GM04503 (cell line): ENCODE measurements at regions not wholly inside any gene's neighbourhood (a gene's known extent, or its start where the extent isn't known, plus 50 kb on each side); places are given as distances from the start of the nearest gene placed in this dataset.

Source experiments
- DNase-seq: peaks from one replicate; pipeline ENCODE4 v3.0.0-alpha.2; 2012; ENCODE audit warnings: low read depth

DNA sequence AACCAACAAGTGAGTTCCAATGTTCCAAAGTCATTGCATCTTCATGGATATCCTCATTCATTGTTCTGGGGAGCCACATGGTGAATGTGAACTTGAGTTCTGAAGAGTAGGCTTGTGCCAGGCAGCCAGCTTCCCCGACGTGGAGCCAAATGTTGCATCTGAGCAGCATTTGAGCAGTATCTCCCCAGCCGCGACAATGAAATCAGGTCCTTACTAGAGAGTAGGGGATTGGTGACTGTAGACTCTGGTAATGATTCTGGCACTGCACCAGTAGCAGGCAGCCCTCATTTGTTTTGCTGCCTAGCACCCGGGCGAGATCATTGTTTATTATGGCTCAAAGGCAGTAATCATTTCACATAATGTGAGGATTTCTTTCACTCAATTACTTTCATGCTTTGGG is 451.4 kb upstream of the C9orf72 start:
- DNase-seq, result no peak

DNA sequence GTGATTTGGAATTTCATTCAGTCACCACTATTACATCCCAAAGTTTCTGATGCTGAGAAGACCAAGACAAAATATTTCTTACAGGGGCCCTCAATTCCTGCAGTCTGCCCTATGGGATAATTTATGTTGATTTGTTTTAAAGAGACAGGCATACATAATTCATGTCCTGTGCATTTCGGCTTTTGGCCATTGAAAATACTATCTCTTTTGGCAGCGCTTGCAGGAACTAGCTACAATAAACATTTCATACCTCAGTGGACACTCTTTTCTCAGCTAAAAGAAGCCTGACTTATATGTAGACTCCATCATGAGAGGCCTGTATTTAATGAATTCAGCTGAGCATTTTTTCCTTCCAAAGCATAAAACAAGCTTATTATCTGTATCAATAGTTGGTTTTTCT is 451.9 kb upstream of the C9orf72 start:
- no peak for DNase-seq

DNA sequence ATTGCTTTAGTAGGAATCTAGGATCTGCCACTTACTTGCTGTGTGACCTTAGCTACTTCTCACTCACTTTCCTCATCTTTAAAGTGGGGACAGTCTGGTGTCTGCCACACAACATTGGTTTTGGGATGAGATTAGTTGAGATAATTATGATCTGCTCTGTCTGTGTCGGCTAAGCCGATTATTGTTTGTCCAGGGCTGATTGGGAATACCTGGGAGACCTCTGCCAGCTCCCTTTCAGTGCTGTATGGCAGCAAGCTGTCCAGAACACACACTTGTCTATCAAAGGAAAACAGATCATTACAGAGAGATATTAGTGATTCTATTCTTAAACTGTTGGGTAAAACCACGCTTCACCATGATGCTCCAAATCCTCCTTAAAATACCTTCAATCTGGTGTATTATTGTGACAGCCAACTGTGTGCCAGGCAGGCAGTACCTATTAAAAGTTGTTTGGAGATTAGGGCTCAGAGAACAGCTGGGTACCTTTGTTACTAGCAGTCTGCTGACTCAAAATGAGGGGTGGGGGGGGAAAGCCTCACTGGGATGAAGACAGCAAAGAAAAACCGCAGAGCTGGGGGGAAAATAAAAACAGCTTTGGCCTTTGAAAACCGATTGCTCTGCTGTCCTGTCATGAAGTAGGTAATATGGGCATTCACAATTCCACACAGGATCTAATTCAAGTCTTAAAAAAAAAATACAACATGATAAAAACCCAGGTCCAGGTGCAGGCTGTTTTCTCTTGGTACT is 458.4 kb upstream of the C9orf72 start:
- no peak for DNase-seq

DNA sequence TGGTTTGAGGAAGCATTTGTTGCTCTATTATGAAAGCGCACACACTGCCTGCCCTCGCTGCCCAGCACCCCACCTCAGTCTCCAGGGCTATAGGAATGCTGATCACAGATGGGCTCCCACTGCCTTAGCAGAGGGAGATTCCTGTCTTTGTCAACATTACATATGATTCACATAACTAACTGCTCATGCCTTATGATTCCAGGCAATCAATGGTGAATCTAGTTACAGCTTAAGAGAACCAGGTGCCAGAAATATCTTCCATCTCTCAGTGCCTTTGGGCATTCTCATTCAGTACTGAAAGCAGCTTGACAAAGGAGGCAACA is 458.9 kb upstream of the C9orf72 start:
- no peak for DNase-seq

DNA sequence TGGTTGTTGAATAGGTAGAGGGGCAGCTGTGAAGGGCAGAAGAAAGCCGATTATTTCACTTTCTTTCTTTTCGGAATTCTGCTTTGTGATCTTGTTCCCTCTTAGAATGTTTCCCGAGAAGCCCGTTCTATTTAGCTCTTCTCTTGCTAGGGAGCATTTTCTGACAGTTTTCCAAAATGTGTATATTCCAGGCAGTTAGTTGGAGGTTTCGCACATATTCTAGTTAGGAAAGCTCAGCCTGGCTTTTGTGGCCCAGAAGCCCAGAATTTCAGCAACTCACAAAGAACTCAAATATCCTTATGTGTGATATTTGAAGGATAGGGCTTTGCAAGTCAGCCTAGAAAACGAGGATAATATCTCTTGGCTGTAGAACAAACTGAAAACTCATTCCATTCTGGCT is 461.0 kb upstream of the C9orf72 start:
- no peak for DNase-seq

DNA sequence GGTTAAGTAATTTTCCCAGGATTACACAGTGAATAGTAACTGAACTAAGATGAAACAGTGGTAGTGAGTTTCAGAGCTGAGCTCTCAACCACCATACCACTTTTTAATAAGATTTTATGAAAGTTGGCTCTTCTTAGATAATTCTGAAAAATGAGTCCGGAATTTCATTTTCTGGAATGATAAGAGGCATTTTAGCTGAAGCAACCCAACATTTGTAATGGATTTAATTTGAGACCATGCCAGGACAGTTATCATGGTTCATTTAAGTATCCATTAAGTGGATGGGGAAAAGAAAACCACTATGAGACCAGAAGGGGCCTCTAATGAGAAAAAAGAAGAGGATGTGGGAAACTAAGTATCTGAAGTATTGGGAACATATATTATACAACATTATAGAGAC is 464.7 kb upstream of the C9orf72 start:
- DNase-seq, result no peak

DNA sequence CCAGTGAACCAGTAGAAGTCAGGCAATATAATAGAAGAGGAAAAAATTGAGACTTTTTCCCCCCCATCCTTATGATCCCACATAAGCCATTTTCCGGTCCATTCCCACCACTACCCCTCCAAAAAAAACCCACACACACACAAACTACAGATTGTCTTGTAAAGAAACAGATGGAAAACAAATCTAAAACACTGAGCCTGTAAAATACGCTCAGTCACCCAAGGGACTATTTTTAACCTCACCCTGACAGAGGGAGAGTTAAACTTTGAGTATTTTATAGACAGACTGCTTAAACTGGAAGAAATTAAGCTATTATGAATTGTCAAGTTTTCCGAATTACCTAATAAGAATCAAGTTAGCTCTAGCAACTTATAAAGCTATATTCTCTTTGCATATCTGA is 471.8 kb upstream of the C9orf72 start:
- no peak for DNase-seq

DNA sequence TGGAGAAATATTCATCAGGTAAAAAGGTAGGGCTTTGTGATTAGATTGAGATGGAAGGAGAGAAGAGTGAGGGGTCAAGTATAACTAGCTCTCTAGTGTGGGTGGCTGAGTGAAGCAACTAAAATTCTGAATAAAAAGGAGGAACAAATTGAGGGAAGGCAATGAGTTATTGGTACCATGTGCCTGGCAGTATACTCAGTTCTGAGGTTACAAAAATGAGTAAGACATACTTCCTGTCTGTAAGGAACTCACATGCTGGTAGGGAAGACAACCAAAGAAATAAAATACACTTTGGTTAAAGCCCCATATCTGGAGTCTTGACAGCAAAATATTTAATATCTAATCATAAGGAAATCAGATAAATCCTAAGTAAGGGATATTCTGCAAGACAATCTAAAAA is 476.8 kb upstream of the C9orf72 start:
- no peak for DNase-seq

DNA sequence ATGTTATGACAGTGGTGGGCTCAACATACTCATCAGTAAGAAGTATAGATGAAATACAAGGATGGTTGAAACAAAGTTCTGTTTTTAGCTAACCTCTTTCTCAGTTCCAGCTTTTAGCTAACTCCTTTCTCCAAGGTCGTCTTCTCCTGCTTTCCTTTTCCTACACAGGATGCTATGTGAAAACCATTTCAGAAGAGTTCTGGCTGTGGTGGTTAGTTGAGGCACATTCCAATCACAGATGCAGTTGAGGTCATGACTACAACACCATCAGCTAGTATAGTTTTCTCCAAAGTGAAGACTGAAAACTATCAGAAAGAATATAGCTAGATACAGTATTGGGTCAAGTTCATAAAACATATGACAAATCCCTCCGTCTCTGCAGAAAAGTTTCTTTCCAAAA is 477.7 kb upstream of the C9orf72 start:
- no peak for DNase-seq

DNA sequence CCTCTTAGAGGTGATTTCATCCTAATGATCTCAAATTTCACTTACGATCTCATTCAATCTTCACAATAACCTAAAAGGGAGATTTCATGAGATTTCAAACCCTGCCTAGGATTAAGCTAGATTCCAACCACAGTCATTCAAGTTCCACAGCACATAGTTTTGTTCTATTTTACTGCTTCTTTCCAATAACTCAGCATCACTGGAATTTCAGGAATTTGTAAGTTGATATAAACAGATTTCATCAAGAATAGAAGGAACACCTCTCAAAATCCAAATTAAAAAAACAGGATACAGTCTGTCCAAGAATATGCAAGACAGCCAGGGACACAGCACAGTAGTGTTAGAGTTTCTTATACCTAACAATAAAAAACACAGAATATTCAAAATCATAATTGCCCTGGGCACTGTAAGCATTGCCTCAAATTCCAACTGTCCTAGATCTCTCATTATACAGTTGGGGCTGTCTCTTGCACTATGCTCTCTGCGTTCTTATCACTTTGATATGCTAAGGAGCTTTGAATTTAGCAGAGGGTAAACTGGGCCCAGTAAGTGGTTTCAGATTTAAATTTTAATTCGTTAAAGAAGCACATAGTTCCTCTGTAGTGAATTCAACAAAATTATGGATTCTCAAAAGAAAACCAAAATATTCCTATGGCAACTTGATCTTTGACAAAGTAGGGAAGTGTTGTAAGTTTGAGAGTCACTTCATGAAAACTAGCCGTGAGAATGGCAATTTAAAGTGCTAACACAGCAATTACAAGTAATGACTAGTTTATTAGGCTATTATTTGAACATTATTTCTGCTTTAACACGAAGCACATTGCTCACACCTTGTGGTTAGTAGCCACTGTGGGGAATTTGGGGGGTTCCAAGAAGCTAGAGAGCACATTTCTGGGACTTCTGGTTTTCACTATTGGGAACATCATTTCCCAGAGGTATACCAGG is 478.6 kb upstream of the C9orf72 start:
- no peak for DNase-seq

DNA sequence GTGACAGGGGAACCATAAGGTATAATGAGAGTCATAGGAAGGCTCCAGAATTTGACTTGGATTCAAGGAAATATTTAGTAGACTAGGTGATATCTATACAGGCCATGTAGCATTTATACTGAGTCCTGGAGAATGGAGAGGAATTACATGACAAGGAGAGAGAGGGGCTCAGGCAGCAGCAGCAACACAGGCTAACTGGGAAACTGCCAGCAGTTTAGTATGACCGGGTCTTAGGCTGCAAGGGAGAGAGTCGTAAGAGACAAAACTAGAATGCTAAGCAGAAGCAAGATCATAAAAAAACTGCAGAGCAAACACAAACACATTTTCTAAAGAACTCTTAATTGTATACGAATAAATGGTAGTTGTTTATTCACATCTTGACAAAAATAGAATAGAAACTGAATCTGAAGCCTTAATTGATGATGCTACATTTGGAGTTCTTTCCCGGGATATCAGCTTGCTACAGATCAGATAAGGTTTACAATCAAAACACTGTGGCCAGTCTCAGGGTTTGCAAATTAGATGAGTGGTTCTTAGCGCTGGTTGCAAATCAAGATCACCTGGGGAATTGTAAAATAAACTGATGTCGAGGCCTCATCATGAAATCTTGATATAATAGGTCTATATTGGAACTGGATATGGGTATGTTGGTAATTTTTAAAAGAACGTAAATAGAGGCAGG is 480.0 kb upstream of the C9orf72 start:
- DNase-seq, result no peak

DNA sequence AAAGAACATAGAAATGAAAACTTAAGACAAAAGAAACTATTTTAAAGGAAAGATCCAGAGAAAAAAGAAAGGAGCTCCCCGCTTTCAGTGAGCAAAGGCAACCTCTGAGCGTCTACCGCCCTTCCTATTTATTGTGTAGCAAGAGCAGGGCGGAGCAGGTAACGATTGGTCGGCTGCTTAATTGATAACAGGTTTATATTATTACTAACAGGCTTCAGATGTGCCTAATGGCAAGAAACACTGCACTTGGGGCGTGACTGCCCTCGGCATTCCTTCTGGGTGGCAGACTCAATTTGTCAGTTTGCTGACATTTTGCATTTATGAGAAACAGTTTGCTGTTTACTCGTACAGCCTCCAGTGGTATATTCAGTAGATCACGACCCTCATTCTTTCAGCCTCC is 482.7 kb upstream of the C9orf72 start:
- no peak for DNase-seq

DNA sequence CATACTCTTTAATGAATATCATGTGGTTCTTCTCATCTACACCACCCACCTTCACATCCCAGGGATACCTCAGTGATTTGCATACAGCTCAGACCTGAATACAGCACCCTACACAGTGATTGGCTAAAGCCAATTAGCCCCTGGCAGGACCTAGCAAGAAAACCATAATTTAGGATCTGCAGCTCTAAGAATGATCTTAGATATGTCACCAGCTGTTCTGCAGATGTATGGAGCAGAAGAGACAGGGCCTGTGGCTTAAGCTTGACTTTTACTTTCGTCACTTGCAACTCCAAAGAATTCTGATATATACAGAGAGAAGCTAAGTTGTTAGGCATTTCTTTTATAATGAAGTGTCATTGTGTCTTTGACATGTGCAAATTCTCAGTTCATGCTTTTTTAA is 483.2 kb upstream of the C9orf72 start:
- DNase-seq, result no peak

DNA sequence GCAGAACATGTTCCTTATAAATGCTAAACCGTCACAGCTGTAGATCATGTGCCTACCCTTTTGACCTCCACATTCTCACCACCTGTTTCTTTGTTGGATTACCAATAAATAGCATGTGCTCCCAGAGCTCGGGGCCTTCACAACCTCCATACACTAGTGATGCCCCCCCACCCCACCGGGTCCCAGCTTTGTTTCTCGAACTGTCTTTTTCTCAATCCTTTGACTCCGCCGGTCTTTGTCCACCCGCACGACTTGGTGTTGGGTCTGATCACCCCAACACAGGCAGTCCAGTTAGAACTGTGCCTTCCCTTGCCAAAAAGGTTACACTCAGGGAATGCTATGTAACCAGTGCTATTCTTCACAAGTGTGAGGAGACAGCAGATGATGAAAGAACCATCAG is 485.9 kb upstream of the C9orf72 start:
- no peak for DNase-seq

DNA sequence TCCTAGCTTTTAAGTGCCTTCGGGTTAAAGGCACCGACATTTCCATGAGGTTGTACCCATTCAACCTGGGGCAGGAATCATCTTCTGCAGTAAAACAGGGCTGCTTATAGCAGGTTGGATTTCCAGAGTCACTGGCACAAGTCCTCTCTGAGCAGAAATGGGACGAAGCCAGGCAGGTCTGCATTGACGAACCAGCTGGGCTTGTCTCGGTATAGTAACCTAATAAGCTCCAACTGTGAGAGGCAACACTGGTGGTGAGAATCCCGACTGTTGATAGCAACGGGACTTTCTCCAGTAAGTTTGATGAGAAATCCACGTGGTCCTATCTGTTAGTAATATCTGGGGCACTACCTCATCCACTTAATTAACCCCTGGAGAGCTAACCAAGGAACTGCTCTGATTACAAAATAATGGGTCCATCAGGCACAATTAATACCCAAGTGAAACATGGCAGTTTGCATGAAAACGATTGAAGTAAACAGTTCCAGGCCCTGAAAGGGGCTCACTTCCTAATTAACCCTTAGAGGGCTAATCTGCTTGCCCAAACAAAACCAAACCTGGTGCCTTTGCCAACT is 491.0 kb upstream of the C9orf72 start:
- DNase-seq, result no peak

DNA sequence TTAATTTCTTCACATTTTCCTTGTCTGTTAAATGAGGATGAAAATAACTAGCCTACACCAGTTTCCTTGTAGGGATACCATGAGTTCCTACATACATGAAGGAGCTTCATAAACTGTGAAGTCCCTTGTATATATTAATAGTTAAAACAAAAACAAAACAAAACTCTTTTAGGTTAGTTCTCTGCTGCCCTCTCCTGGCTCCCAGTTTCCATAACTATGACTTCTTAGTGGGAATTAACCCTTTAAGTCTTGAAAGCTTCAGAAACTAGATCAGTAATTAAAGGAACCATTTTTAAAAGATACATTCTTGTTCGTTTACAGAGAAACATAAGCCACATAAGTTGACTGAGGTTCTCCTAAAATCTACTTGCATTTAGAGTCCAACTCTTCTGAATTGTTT is 500.0 kb upstream of the C9orf72 start:
- no peak for DNase-seq

DNA sequence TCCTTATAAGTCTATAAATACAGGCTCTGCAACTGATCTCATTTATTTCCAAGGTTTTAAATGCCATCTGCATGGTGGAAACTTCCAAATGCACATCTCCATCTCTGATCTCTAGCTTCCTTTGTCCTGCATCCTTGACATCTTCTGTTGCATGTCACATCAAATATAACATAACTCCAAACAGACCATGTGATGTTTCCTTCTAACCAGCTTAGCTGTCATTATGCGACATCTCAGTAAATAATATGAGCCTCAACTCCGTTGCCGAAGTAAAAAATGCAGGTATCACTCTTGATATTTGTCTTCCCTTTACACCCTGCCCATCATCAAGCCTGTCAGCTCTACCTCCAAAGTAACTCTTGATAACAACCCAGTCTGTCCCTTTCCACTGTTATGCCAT is 506.4 kb upstream of the C9orf72 start:
- DNase-seq, result no peak

DNA sequence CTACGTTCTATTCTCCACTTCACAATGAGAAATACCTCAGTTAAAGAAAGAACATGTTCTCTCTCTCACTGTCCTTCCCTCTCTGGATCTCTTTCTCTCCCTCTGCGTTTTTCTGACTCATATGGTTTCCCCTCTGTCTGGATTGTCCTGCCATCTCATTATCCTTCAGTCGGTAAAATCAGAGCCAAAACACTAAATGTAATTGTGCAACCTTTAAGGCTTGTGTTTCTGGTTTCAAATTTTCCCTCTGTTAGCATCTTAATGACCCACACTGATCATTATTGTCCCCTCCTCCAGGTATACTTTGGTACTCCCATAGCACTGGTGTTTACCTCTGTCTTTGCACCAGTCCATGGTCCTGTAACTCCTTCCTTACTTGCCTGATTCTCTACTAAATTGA is 509.4 kb upstream of the C9orf72 start:
- no peak for DNase-seq

DNA sequence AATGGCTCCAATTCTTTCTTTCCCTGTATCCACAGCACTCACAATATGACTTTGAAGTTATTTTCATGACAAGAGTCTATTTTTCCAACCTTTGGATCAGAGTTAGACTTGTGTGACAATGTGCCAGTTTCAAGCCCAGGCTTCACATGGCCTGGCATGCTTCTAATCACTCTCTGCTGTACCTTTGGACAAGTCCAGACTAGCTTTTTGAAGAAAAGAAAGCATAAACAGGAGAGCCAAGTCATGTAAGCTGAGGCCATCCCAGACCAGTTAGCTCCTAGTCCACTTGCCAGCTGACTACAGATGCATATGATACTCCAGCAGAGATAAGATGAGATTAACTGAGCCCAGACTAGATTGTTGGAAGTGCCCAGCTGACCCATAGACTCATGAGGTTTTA is 513.6 kb upstream of the C9orf72 start:
- DNase-seq, result no peak

DNA sequence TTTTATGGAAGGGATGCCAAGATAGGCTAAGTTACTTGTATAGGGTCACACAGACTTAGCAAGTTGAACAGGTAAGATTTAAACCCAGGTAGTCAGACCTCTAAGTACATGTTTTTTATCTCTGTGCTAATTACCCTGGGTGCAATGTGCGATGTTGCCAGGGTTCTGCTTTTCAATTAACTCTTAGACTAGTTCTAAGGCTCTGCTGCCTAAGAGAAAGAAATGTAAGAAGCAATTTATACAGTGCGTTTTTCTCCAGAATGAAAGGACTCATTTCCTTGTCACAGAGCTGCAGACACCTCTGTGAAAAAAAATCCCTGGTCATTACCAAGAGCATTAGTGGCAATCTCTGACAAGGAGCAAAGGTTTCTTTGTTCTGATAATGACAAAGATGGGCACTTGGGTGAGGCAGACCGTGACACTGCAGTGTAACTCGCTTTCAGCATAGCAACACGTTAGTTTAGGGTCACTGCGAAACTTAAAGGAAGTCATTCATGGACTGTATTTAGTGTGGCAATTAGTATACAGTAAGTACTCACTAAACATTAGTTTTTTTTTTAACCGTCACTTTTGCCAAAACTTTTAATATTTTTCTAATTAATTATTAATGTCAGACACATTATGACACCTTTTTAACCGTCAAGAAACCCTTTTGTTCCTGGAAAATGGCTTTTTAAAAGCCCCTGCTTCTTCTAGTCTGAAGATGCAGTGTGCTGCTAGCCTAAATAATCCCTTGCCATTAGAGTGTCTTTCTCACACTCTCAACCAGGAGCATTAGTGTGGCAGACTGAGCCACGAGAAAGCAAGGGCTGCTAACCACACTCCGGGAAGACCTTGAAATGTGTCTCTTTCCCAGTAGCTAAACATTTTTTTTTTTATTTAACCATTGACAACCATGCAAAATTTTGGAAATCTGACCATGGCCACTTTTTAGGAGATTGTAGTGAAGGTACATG is 520.0 kb upstream of the C9orf72 start:
- no peak for DNase-seq

DNA sequence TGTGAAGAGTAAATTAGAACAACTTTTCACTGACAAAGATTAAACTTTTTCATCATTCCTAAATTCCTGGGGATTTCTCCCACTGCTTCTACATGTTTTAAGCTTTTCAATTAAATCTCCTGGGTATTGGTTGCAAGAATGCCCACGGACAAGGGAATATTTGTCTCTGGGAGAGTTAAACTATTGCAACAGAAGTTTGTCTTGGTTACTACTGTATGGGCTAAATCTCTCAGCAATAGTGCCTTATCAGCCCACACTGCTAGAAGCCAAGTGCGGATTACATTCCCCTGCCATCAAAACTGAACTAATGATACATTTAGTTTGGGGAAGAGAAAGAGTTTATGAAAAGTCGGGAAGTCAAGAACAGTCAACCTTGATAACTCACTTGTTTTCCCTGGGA is 528.2 kb upstream of the C9orf72 start:
- DNase-seq, result no peak

DNA sequence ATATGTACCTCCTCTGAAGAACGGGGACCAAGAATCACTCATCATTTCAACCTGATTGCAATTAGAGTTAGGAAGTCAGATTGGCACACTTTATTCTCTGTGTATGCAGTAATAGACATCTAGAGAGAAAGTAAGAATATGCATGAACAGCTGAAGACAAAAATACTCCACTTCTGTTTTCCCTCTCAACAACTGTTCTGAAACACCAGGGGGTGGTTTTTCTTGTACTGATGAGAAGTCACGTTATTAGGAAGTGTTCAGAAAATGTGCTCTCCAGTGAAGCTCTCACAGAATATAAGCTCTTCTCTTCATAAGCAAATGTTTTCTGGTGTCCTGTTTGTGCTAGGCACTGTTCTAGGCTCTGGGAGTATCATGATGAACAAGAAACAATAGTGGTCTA is 531.7 kb upstream of the C9orf72 start:
- DNase-seq, result no peak
